ENCODE measurements at regions not wholly inside any gene's neighbourhood (a gene's known extent, or its start where the extent isn't known, plus 50 kb on each side); places are given as distances from the start of the nearest gene placed in this dataset.
A peak's percentile ranks its signal among the peaks of the same experiment; 100 is the strongest.

DNA sequence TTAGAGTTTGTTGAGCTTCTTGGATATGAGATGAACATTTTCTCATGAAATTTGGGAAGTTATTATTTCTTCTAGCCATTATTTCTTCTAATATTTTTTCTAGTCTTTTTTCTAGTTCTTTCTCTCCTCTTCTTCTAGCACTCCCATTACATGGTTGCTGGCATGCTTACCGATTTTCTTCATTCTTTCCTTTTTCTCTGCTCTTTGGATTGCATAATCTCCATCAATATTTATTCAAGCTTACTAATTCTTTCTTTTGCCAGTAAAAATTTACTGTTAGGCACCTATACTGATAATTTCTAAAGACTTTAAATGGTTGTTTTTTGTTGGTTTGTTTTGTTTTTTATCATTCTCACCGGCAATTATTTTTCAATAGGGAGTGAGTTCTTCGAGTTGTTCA is 114.8 kb upstream of the RASEF start:
- intact Hi-C loops (cut with DNase I), result no loop called here
- Histone ChIP-seq H3K27me3 (ENCODE audit: control insufficient read depth, insufficient read depth, low read length) (no peaks in the 10 kb centered on the region), H3K4me3 (ENCODE audit: low read length in 3 of 3) (no peak overlapping the region), H3K9ac (ENCODE audit: low read length in 3 of 3) (no peak overlapping the region), H3K9me3 (ENCODE audit: control insufficient read depth in 2 of 3, insufficient read depth in 1 of 3, low read length in 3 of 3) (peaks cover 0 to 9% (median 2%) of the 10 kb centered on the region in 3 donors), H3K36me3 (ENCODE audit: control insufficient read depth in 2 of 3, insufficient read depth in 3 of 3, low read length in 3 of 3) (no peaks in the 10 kb centered on the region), H3K27ac (ENCODE audit: low read depth in 2 of 2, low read length in 2 of 2) (no peak overlapping the region), H3K4me1 (ENCODE audit: control insufficient read depth in 2 of 3, insufficient read depth in 2 of 3, low read depth in 1 of 3, low read length in 3 of 3) (no peaks in the 10 kb centered on the region)
- DNase-seq (no peak), FAIRE-seq (no peak)
- TF ChIP-seq, protein P1, sequence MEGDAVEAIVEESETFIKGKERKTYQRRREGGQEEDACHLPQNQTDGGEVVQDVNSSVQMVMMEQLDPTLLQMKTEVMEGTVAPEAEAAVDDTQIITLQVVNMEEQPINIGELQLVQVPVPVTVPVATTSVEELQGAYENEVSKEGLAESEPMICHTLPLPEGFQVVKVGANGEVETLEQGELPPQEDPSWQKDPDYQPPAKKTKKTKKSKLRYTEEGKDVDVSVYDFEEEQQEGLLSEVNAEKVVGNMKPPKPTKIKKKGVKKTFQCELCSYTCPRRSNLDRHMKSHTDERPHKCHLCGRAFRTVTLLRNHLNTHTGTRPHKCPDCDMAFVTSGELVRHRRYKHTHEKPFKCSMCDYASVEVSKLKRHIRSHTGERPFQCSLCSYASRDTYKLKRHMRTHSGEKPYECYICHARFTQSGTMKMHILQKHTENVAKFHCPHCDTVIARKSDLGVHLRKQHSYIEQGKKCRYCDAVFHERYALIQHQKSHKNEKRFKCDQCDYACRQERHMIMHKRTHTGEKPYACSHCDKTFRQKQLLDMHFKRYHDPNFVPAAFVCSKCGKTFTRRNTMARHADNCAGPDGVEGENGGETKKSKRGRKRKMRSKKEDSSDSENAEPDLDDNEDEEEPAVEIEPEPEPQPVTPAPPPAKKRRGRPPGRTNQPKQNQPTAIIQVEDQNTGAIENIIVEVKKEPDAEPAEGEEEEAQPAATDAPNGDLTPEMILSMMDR (IDR thresholded peaks at IDR 0.05; ENCODE audit: borderline replicate concordance, extremely low read depth, insufficient read depth), result no peak

- DNase-seq (no peak), FAIRE-seq (no peak)
- Histone ChIP-seq H3K36me3 (ENCODE audit: control insufficient read depth in 2 of 3, insufficient read depth in 3 of 3, low read length in 3 of 3) (no peaks in the 10 kb centered on the region), H3K27ac (ENCODE audit: low read depth in 2 of 2, low read length in 2 of 2) (no peak overlapping the region), H3K27me3 (ENCODE audit: control insufficient read depth, insufficient read depth, low read length) (no peaks in the 10 kb centered on the region), H3K9me3 (ENCODE audit: control insufficient read depth in 2 of 3, insufficient read depth in 1 of 3, low read length in 3 of 3) (no peaks in the 10 kb centered on the region), H3K4me3 (ENCODE audit: low read length in 3 of 3) (no peak overlapping the region), H3K4me1 (ENCODE audit: control insufficient read depth in 2 of 3, insufficient read depth in 2 of 3, low read depth in 1 of 3, low read length in 3 of 3) (no peaks in the 10 kb centered on the region), H3K9ac (ENCODE audit: low read length in 3 of 3) (no peak overlapping the region)
- TF ChIP-seq, protein P1 (IDR thresholded peaks at IDR 0.05; ENCODE audit: borderline replicate concordance, extremely low read depth, insufficient read depth), result no peak
- intact Hi-C loops (cut with DNase I), result no loop called here
These were observed 104.2 kb upstream of the RASEF start for GRCh38 chr9:83167126-83167525.

GRCh38 chr9:83166372-83166771 is 103.4 kb upstream of the RASEF start:
- no peak for FAIRE-seq
- H3K9ac ChIP-seq (ENCODE audit: low read length in 3 of 3), result no peak overlapping the region
- peak overlapping the region in 2 of 3 donors; percentile 6 to 36 for H3K4me3 ChIP-seq (ENCODE audit: low read length in 3 of 3)
- no peaks in the 10 kb centered on the region for H3K4me1 ChIP-seq (ENCODE audit: control insufficient read depth in 2 of 3, insufficient read depth in 2 of 3, low read depth in 1 of 3, low read length in 3 of 3)
- no peaks in the 10 kb centered on the region for H3K9me3 ChIP-seq (ENCODE audit: control insufficient read depth in 2 of 3, insufficient read depth in 1 of 3, low read length in 3 of 3)
- peak in 4 of 5 donors; percentile 73 to 77 (median 76) for DNase-seq
- intact Hi-C loops (cut with DNase I), result no loop called here
- H3K36me3 ChIP-seq (ENCODE audit: control insufficient read depth in 2 of 3, insufficient read depth in 3 of 3, low read length in 3 of 3), result no peaks in the 10 kb centered on the region
- no peak overlapping the region for H3K27ac ChIP-seq (ENCODE audit: low read depth in 2 of 2, low read length in 2 of 2)
- TF ChIP-seq, protein P1 (IDR thresholded peaks at IDR 0.05; ENCODE audit: borderline replicate concordance, extremely low read depth, insufficient read depth), result no peak
- no peaks in the 10 kb centered on the region for H3K27me3 ChIP-seq (ENCODE audit: control insufficient read depth, insufficient read depth, low read length)

GRCh38 chr9:83155733-83156132 is 92.8 kb upstream of the RASEF start:
- H3K4me3 ChIP-seq (ENCODE audit: low read length in 3 of 3), result no peak overlapping the region
- TF ChIP-seq, protein P1 (IDR thresholded peaks at IDR 0.05; ENCODE audit: borderline replicate concordance, extremely low read depth, insufficient read depth), result no peak
- DNase-seq (no peak), FAIRE-seq (no peak)
- intact Hi-C loops (cut with DNase I), result no loop called here
- no peaks in the 10 kb centered on the region for H3K9me3 ChIP-seq (ENCODE audit: control insufficient read depth in 2 of 3, insufficient read depth in 1 of 3, low read length in 3 of 3)
- no peak overlapping the region for H3K27ac ChIP-seq (ENCODE audit: low read depth in 2 of 2, low read length in 2 of 2)
- no peaks in the 10 kb centered on the region for H3K36me3 ChIP-seq (ENCODE audit: control insufficient read depth in 2 of 3, insufficient read depth in 3 of 3, low read length in 3 of 3)
- peaks cover 0 to 4% (median 2%) of the 10 kb centered on the region in 3 donors for H3K4me1 ChIP-seq (ENCODE audit: control insufficient read depth in 2 of 3, insufficient read depth in 2 of 3, low read depth in 1 of 3, low read length in 3 of 3)
- no peak overlapping the region for H3K9ac ChIP-seq (ENCODE audit: low read length in 3 of 3)
- H3K27me3 ChIP-seq (ENCODE audit: control insufficient read depth, insufficient read depth, low read length), result no peaks in the 10 kb centered on the region

Data from kidney (tissue), 13 donors.